ENCODE measurements at regions not wholly inside any gene's neighbourhood (a gene's known extent, or its start where the extent isn't known, plus 50 kb on each side); places are given as distances from the start of the nearest gene placed in this dataset.

GRCh38 chr5:133663397-133664054 is 51.2 kb upstream of the FSTL4 start:
- no peak overlapping the region for H4K8ac ChIP-seq (ENCODE audit: extremely low read depth, insufficient read depth, low read length)
- H3K79me1 ChIP-seq (ENCODE audit: low read depth, low read length), result no peaks in the 10 kb centered on the region
- H4K91ac ChIP-seq (replicated peaks; ENCODE audit: insufficient read length, low read length), result no peak overlapping the region
- H3K9me3 ChIP-seq (ENCODE audit: insufficient read depth in 2 of 2, low read depth in 1 of 2, low read length in 1 of 2), result no peaks in the 10 kb centered on the region
- H2BK12ac ChIP-seq (ENCODE audit: low read depth, low read length), result no peak overlapping the region
- DNase-seq (ENCODE audit: low read depth in 1 of 2, low spot score in 2 of 2) (peak in 1 of 2 experiments; percentile 19), FAIRE-seq (no peak)
- H4K20me1 ChIP-seq (replicated peaks in 1 of 2; ENCODE audit: control insufficient read depth in 1 of 2, insufficient read depth in 2 of 2, low read length in 2 of 2), result no peaks in the 10 kb centered on the region
- H3K4me2 ChIP-seq (ENCODE audit: insufficient read depth in 1 of 2, low read depth in 2 of 2, low read length in 2 of 2), result no peak overlapping the region
- no peaks in the 10 kb centered on the region for H3K79me2 ChIP-seq (ENCODE audit: control insufficient read depth in 1 of 2, insufficient read depth in 2 of 2, low read length in 2 of 2)
- no peaks in the 10 kb centered on the region for H3K23me2 ChIP-seq (ENCODE audit: low read depth, low read length)
- H3K36me3 ChIP-seq (ENCODE audit: control insufficient read depth in 2 of 4, insufficient read depth in 4 of 4, low read length in 3 of 4), result no peaks in the 10 kb centered on the region
- H3K4me3 ChIP-seq (ENCODE audit: extremely low read depth in 1 of 4, insufficient read depth in 2 of 4, low read depth in 3 of 4, low read length in 4 of 4), result no peak overlapping the region
- no peak overlapping the region for H4K5ac ChIP-seq (ENCODE audit: insufficient read length, low read depth, low read length)
- H3K4me1 ChIP-seq (replicated peaks in 1 of 4; ENCODE audit: control insufficient read depth in 3 of 4, insufficient read depth in 4 of 4, low read length in 3 of 4), result no peaks in the 10 kb centered on the region
- H3K14ac ChIP-seq (ENCODE audit: insufficient read length), result no peak overlapping the region
- no peak overlapping the region for H3K18ac ChIP-seq (ENCODE audit: extremely low read depth, low read length)
- WGBS, 2 experiments (ENCODE audit: extremely low coverage in 1 of 2, insufficient coverage in 1 of 2, insufficient read length in 1 of 2, insufficient replicate concordance in 2 of 2, low coverage in 1 of 2, low lambda C conversion rate in 2 of 2, missing lambda C conversion rate in 1 of 2), result 83% methylated on average over 7 of the region's 7 CpGs; no CpG with 5 or more reads in 1 of the 2 experiments
- H2AFZ ChIP-seq (ENCODE audit: low read length), result no peak overlapping the region
- H2AK5ac ChIP-seq (ENCODE audit: low read depth, low read length), result no peak overlapping the region
- no peak overlapping the region for H2BK120ac ChIP-seq (replicated peaks; ENCODE audit: low read depth, low read length)
- no peak overlapping the region for H2BK5ac ChIP-seq (ENCODE audit: low read depth, low read length)
- TF ChIP-seq RBBP5 (IDR thresholded peaks at IDR 0.05; ENCODE audit: borderline replicate concordance, low read depth, low read length) (no peak), ASH2L (IDR thresholded peaks at IDR 0.05; ENCODE audit: low read length) (no peak), PHF8 (conservative IDR thresholded peaks at IDR 0.05; ENCODE audit: low read depth, low read length) (no peak), SIX5 (IDR thresholded peaks at IDR 0.05; ENCODE audit: low read depth, low read length) (no peak), EZH2 (IDR thresholded peaks at IDR 0.05; ENCODE audit: low read depth, low read length, severe bottlenecking) (no peak)
- H3K23ac ChIP-seq (ENCODE audit: insufficient read length), result no peak overlapping the region
- ChIA-PET POLR2A (ENCODE audit: partially characterized antibody) (no interaction called here), CTCF (ENCODE audit: partially characterized antibody) (interaction anchor here (0.9 to 1.7 kb wide), 4 partner anchors 84 to 207 kb away, joined by 3 to 5 read pairs (median 4); no protein-coding TSS in a partner anchor)
- H3K4ac ChIP-seq (replicated peaks; ENCODE audit: insufficient read length, low read depth, low read length), result no peak overlapping the region
- H3K56ac ChIP-seq (replicated peaks; ENCODE audit: insufficient read length, low read depth, low read length), result no peak overlapping the region
- H3K27ac ChIP-seq (ENCODE audit: low read depth, low read length), result no peak overlapping the region
- H2BK20ac ChIP-seq (ENCODE audit: low read length), result no peak overlapping the region
- no peak overlapping the region for H2BK15ac ChIP-seq (ENCODE audit: low read length)
- no peaks in the 10 kb centered on the region for H3K27me3 ChIP-seq (replicated peaks in 1 of 4; ENCODE audit: control insufficient read depth in 3 of 4, extremely low read depth in 1 of 4, insufficient read depth in 3 of 4, low read length in 3 of 4)
- no peak overlapping the region for H3K9ac ChIP-seq (replicated peaks in 1 of 4; ENCODE audit: extremely low read depth in 1 of 4, low read depth in 3 of 4, low read length in 3 of 4)
